OCI-M1 (cell line): ENCODE measurements at regions not wholly inside any gene's neighbourhood (a gene's known extent, or its start where the extent isn't known, plus 50 kb on each side); places are given as distances from the start of the nearest gene placed in this dataset.
"Not testable (repeated sequence)": the region's sequence is repeated elsewhere in the genome, so short reads cannot be mapped to it uniquely, and the experiment has no call there.

Experiments used
- DNase-seq: peaks from one replicate; lab custom pipeline; 2025; lab: John Stamatoyannopoulos, UW

DNA sequence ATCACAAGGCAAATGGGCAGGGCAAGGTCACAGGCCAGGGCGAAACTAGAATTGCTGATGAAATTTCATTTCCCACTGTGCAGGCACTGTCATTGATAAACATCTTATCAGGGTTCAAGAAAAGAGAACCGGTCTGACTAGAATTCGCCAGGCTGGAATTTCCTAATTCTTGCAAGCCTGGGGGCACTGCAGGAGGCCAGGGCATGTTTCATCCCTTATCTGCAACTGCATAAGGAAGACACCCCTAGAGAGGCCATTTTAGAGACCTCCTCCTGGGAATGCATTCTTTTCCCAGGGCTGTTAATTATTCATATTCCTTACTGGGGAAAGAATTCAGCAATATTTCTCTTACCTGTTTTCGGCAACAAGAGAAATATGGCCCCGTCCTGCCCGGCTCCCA is 266.2 kb upstream of the CYLC2 start:
- DNase-seq: no peak

GRCh38 chr9:102714184-102714583 is 280.9 kb upstream of the CYLC2 start:
- DNase-seq: no peak

DNA sequence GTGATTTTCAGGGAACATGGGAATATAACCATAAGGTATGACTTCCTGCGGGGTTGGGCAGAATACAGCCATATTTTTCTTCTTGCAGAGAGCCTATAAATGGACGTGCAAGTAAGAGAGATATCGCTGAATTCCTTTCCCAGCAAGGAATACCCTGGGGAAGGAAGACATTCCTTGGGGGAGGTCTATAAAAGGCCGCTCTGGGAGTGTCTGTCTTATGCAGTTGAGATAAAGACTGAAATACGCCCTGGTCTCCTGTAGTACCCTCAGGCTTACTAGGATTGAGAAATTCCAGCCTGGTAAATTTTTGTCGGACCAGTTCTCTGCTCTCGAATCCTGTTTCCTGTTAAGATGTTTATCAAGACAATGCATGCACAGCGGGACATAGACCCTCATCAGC is 282.2 kb upstream of the CYLC2 start:
- DNase-seq: peak; percentile 3

- DNase-seq: peak; percentile 20
Observed at GRCh38 chr9:102700936-102701335, 294.2 kb upstream of the CYLC2 start.

- no peak for DNase-seq
Observed at GRCh38 chr9:102669220-102669619, 325.9 kb upstream of the CYLC2 start.

DNA sequence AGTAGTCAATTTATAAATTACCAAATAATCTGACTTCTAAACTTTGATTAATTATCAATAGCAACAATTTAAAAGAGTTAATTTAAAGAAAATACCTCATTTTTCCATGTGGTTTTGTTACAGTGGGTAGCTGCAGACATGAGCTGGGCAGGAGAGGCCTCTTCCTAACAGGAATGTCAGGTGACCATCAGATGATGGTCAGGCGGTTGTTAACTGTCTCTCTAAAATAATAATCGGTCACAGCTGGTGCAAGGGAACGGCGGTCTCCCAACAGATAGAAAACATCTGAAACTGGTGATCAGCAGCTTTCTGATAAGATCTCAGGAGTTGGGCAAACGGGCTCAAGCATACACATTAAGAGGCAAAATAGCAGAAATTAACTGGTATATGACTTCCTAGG is 342.7 kb upstream of the CYLC2 start:
- DNase-seq: no peak

DNA sequence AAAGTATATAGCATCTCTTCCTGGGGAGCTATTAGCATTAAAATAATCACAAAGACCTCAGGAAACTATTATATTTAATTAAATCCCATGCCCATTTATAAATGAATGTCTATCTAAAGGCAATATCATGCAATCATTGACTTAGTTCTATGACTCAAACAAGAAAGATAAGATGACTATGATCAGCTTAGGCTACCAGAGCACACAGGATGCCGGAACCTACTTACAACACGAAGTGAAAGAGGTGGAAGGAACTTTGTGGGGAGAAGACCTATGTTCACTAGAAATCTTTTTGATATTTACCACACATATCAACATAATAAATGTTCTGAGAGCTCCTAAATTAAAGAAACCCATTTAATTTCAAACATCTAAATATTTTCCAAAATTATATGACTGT is 344.2 kb upstream of the CYLC2 start:
- DNase-seq: no peak

DNA sequence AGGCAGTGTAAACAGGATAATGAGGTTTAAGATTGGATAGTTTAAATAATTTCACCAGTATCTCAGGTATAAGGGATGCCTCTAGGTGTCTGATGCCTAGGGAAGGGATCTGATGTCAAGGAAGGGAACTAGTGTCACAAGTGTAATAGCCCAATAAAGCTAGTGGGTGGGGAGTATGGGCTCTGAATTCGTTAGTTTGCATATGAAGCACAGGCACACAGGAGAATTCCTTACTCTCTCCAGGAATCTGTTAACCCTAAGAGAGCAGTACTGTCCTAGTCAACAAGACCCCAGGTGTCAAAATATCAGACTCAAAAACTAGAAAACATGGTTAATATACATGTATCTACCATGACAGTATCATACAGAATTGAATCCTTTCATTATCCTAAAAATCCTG is 352.5 kb upstream of the CYLC2 start:
- no peak for DNase-seq

DNA sequence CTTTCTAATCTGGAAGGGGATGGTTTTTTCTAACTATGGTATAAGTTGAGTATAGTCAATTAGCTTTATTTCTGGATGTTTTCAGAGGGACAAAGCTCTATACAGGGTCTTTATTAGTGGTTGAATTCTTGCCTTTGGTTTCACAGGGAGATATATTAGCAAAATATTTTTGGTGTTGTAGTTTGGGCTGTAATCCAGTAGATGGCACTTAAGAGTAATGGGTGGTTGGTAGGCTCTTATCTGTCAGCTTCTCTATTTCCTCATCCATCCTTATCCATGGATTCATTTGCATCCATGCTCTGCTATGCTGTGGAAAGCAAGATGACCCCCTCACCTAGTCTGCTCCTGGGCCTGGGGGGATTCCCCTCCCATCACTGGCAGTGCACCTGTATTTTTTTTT is 363.6 kb upstream of the CYLC2 start:
- DNase-seq: peak; percentile 64

DNA sequence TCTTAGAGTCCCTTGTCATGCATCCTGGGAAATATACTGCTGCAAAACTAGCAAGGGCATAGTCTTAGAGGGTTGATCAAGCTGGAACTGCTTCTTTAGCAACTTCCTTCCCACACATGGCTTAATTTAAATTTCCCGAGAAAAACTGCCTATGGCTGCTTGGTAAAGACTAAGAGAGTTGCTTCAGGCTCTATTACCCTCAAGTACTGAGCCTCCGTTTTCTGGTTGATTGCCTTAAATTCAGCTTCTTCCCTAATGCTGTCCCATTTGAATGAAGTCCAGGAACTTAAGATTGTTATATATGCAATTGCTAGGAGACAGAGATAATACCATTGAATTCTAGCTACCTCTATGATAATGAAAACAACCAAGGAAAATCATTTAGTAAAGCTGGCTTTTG is 385.7 kb upstream of the CYLC2 start:
- DNase-seq: no peak

GRCh38 chr9:102603198-102604195 is 391.6 kb upstream of the CYLC2 start:
- not testable (repeated sequence) for DNase-seq

GRCh38 chr9:102594241-102594640 is 400.9 kb upstream of the CYLC2 start:
- DNase-seq: no peak

GRCh38 chr9:102587281-102587680 is 407.9 kb upstream of the CYLC2 start:
- no peak for DNase-seq

DNA sequence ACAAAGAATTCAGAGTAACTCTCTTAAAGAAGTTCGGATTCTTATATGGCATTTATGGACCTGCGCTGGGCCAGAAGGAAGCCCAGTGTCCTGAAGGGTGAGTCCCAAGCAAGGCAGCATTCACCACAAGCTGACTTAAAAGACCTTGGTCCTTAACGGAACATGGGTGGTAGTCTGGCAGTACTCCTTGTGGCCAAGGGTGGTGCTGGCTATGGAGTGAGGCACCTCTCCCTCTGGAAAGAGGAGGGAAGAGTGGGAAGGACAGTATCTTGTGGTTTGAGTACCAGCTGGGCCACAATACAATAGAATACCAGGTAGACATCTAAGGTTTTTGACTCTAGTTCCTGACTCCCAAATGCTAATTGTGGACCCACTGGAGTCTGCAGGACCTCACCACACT is 425.7 kb upstream of the CYLC2 start:
- no peak for DNase-seq

GRCh38 chr9:102551346-102551745 is 443.8 kb upstream of the CYLC2 start:
- no peak for DNase-seq

DNA sequence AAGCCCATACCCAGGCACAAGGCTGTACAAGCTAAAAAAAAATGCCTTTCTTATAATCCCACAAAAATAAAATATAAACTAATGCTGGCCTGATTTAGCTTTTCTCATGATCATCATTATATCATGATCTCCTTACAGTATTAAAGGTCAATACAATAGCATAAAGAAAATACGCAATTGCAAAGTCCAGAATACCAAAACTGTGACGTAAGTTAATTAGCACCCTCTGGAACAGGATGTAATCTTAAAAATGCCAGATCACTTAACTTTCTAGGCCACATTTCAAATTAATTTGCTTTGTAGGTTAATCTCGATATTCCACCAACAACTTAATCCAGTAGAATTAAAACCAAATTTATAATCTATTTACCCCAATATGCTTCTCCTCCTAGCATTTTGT is 444.2 kb upstream of the CYLC2 start:
- no peak for DNase-seq

DNA sequence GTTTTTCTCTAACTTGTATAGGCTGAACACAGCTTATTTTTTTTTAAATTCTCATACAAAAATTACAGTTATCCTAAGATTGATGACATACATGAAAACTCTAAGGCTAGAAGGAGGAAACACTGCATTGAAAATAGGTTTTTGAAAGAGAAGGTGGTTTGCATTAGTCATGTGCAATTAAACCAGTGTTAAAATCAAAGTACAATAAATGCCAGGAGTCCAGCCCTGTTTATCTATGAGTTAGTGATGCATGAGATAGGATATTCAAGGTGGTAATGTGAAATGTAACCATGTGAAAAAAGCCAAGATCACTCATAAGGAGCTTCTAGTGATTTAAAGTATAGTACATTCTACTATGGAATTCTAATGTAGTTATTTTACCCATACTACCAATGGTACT is 444.9 kb upstream of the CYLC2 start:
- no peak for DNase-seq

DNA sequence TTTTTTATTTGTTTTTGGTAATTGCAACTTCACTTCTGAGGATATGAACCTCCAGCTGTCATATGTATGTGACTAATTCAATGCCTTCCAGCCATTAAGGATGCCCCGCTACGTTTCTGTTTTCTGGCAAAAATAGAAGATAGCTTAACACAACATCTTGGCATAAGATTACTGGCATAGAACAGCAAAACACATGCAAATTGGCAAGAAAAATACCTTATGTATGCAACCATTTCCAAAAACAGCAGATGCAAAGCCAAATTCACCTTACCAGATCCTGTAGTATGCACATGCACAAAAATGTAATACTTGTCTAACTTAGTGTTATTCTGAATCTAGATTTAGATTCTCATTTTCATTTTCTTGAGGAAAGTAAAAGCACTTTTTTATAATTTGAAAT is 461.1 kb upstream of the CYLC2 start:
- no peak for DNase-seq

DNA sequence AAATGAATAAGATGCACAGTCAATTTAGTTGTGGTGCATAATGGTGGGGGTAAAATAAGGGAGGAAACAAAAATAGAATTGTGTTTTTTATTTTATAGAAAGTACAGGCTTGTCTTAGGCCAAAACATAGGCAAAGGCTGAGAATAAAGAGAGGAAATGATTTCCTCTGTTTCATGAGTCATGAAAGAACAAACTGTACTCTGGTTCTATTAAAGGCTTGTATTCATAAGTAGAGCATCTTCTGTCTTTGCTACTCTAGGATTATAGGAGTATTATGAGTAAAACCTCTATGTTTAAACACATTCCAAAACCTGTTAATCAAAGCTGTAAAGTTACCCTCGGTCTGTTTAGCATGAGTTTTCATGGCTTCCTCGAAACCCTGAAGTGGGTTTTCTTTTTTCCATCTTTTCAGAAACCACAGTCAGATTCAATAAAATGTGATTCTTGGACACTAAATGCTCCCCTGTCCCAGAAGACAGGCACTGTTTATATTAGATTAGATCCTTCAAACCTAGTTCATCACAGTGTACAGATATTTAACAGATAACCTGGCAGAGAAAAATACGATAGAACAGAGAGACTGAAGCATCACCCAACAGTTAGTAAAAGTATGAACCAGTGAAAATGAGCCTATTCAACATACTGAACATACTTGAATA is 473.9 kb upstream of the CYLC2 start:
- no peak for DNase-seq

DNA sequence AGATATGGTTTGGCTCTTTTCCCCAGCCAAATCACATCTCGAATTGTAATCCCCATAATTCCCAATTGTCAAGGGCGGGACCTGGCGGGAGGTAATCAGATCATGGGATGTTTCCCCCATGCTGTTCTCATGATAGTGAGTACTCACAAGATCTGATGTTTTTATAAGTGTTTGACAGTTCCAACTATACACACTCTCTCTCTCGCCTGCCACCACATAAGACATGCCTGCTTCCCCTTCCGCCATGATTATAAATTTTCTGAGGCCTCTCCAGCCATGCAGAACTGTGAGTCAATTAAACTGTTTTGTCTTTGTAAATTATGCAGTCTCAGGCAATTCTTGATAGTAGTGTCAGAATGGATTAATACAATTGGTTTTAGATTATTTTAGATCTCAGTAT is 475.7 kb upstream of the CYLC2 start:
- no peak for DNase-seq

DNA sequence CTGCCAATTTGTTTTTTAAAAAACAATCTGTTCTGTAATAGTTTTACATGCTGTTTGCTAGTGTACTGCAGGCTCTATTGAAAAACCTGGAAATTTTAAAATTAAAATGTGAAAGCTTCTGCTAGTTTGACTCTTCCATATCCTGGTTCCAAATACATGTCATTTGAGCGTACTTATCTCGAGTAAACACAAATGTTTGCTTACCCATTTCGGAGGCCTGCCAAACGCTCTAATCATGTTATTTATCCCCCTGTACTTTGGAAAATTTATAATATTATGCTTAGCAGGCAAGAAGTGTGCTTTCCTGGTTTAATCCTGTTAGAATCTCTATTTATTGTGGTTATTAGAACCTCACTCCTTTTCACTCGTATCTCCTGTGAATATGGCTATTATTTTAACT is 476.8 kb upstream of the CYLC2 start:
- DNase-seq: no peak

- no peak for DNase-seq
Observed at GRCh38 chr9:102514541-102514940, 480.6 kb upstream of the CYLC2 start.

DNA sequence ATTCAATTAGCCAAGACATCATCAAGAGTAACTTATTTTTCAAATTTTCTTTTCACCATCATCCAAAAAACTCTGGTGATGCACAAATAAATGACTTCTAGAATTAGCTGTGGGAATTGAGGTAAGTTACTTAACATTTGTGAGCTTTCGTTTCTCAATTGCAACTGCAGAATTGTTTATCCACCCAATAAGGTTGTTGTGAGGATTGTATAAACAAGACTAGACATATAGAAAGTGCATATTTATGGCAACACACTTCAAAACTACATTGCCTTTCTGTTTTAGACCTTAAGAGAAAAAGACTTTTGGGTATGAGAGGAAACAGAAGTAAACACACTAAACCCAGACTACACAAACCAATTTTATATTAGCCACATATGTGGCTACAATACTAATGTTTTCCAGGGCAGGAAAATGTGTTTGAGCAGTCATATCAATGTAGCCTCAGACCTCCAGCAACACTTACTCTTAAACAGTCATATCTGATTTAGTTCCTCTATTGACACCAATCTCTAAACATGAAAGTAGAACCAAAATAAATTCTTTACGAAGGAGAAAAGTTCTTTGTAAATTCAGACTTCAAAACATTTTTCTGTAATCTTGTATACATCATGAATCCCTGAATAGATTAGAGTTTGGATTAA is 488.0 kb upstream of the CYLC2 start:
- DNase-seq: peak; percentile 14
